ENCODE measurements at regions not wholly inside any gene's neighbourhood (a gene's known extent, or its start where the extent isn't known, plus 50 kb on each side); places are given as distances from the start of the nearest gene placed in this dataset.

- H4K20me1 ChIP-seq (ENCODE audit: insufficient read depth, poor library complexity, severe bottlenecking), result no peaks in the 10 kb centered on the region
- H3K27me3 ChIP-seq, result no peaks in the 10 kb centered on the region
- peak overlapping the region; percentile 91 for H3K27ac ChIP-seq
- no peak overlapping the region for H3K4me2 ChIP-seq
- no peaks in the 10 kb centered on the region for H3K79me2 ChIP-seq
- no peak for DNase-seq (ENCODE audit: low spot score)
- no peak overlapping the region for H3K4me3 ChIP-seq
- no peaks in the 10 kb centered on the region for H3K36me3 ChIP-seq (replicated peaks; ENCODE audit: insufficient read depth, low read depth)
- WGBS (ENCODE audit: low lambda C conversion rate, missing lambda C conversion rate), result 64% methylated on average over 15 of the region's 15 CpGs
- peaks cover 64% of the 10 kb centered on the region for H3K4me1 ChIP-seq (ENCODE audit: insufficient read depth)
- TF ChIP-seq EZH2phosphoT487 (IDR thresholded peaks at IDR 0.05; ENCODE audit: low read depth, severe bottlenecking, unreplicated experiment) (no peak), EZH2 (IDR thresholded peaks at IDR 0.05; ENCODE audit: borderline replicate concordance) (no peak), CTCF (IDR thresholded peaks at IDR 0.05; ENCODE audit: poor library complexity) (no peak)
- H2AFZ ChIP-seq, result no peak overlapping the region
- no peaks in the 10 kb centered on the region for H3K9me2 ChIP-seq (replicated peaks; ENCODE audit: insufficient read depth)
- H3K9me3 ChIP-seq (ENCODE audit: low read depth), result no peaks in the 10 kb centered on the region
These were observed 169.0 kb upstream of the HAAO start for GRCh38 chr2:42961385-42961811.

- WGBS (ENCODE audit: low lambda C conversion rate, missing lambda C conversion rate), result 82% methylated on average over 6 of the region's 6 CpGs
- H2AFZ ChIP-seq, result no peak overlapping the region
- TF ChIP-seq CTCF (IDR thresholded peaks at IDR 0.05; ENCODE audit: poor library complexity), result no peak
- TF ChIP-seq EZH2phosphoT487 (IDR thresholded peaks at IDR 0.05; ENCODE audit: low read depth, severe bottlenecking, unreplicated experiment), result no peak
- no peak for TF ChIP-seq EZH2 (IDR thresholded peaks at IDR 0.05; ENCODE audit: borderline replicate concordance)
These were observed 168.4 kb upstream of the HAAO start for GRCh38 chr2:42960842-42961180.

GRCh38 chr2:42960002-42960841, 167.8 kb upstream of the HAAO start:
- DNase-seq (ENCODE audit: low spot score), result no peak
- no peak overlapping the region for H3K4me3 ChIP-seq
- H4K20me1 ChIP-seq (ENCODE audit: insufficient read depth, poor library complexity, severe bottlenecking), result no peaks in the 10 kb centered on the region
- 79% methylated on average over 10 of the region's 10 CpGs for WGBS (ENCODE audit: low lambda C conversion rate, missing lambda C conversion rate)
- H3K36me3 ChIP-seq (replicated peaks; ENCODE audit: insufficient read depth, low read depth), result no peaks in the 10 kb centered on the region
- H3K27me3 ChIP-seq, result no peaks in the 10 kb centered on the region
- H3K79me2 ChIP-seq, result no peaks in the 10 kb centered on the region
- H2AFZ ChIP-seq, result no peak overlapping the region
- peaks cover 64% of the 10 kb centered on the region for H3K4me1 ChIP-seq (ENCODE audit: insufficient read depth)
- no peaks in the 10 kb centered on the region for H3K9me3 ChIP-seq (ENCODE audit: low read depth)
- H3K4me2 ChIP-seq, result no peak overlapping the region
- peak overlapping the region; percentile 91 for H3K27ac ChIP-seq
- no peak for TF ChIP-seq EZH2 (IDR thresholded peaks at IDR 0.05; ENCODE audit: borderline replicate concordance)
- TF ChIP-seq EZH2phosphoT487 (IDR thresholded peaks at IDR 0.05; ENCODE audit: low read depth, severe bottlenecking, unreplicated experiment), result no peak
- no peak for TF ChIP-seq CTCF (IDR thresholded peaks at IDR 0.05; ENCODE audit: poor library complexity)
- H3K9me2 ChIP-seq (replicated peaks; ENCODE audit: insufficient read depth), result no peaks in the 10 kb centered on the region

More at GRCh38 chr2:42960842-42961180, 168.4 kb upstream of the HAAO start:
- H3K4me3 ChIP-seq, result no peak overlapping the region
- no peaks in the 10 kb centered on the region for H3K9me2 ChIP-seq (replicated peaks; ENCODE audit: insufficient read depth)
- peaks cover 65% of the 10 kb centered on the region for H3K4me1 ChIP-seq (ENCODE audit: insufficient read depth)
- H4K20me1 ChIP-seq (ENCODE audit: insufficient read depth, poor library complexity, severe bottlenecking), result no peaks in the 10 kb centered on the region
- H3K27me3 ChIP-seq, result no peaks in the 10 kb centered on the region
- peak overlapping the region; percentile 91 for H3K27ac ChIP-seq
- no peaks in the 10 kb centered on the region for H3K79me2 ChIP-seq
- no peaks in the 10 kb centered on the region for H3K9me3 ChIP-seq (ENCODE audit: low read depth)
- H3K36me3 ChIP-seq (replicated peaks; ENCODE audit: insufficient read depth, low read depth), result no peaks in the 10 kb centered on the region
- no peak for DNase-seq (ENCODE audit: low spot score)
- no peak overlapping the region for H3K4me2 ChIP-seq
